HG02571 (cell line): ENCODE measurements at regions not wholly inside any gene's neighbourhood (a gene's known extent, or its start where the extent isn't known, plus 50 kb on each side); places are given as distances from the start of the nearest gene placed in this dataset.
"Not testable (repeated sequence)": the region's sequence is repeated elsewhere in the genome, so short reads cannot be mapped to it uniquely, and the experiment has no call there.

Source experiments
- ATAC-seq: cut with Tn5 transposase; IDR thresholded peaks from one replicate; pipeline ENCODE4 v1.9.1; 2021; ENCODE audit warnings: mild to moderate bottlenecking, moderate library complexity; ENCODE audit not compliant: unreplicated experiment

DNA sequence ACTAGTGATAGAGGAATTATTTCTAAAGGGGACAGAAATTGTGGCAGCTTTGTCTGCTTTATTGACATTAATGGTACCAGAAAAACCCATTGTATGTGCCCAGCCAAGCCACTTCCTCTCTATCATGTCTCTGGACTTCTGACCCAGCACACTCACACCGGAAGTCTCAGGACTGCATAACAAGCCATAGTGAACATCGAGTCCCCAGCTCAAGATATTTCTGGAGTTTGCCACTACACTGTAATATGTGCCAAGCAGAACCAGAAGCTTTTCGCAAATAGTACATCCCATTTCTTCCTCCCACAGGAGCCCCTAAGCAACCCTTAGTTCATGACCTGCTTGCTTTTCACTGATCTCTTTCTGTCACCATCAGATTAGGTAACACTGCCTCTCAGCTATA, 187.4 kb upstream of the GHR start:
- no peak for ATAC-seq

DNA sequence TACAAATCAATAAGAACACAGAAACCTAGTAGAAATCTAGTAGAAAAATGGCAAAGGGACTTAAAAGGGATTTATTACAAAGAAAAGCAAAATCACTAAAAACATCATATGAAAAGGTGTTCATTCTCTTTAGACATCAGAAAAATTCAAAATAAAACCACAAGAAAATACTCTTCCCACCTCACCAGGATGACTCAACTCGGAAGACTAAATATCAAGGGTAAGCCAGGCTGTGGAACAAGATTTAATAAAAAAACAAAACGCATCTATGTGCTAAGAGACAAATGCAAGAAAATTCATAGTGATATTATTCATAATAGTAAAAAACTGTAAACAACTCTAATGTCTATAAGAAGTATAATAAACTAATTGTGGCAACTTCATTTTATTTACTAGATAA, 181.6 kb upstream of the GHR start:
- no peak for ATAC-seq

DNA sequence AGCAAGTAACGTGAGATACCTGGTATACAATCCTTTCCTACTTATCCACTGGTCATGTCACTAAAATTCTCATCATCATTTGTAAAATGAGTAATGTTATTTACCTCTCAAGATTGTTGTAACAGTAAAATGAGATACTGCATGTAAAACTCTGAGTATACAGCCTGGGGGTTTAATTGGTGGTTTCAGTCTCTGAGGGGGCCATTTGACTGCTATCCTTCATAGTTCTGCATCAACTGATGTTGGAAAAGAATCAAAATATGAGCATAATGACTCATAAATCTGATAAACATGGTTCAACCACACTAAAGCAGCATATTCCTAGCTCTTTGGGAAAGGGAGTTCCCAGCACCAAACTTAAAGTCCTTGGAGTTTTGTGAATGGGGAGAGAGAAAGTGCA, 181.0 kb upstream of the GHR start:
- no peak for ATAC-seq

DNA sequence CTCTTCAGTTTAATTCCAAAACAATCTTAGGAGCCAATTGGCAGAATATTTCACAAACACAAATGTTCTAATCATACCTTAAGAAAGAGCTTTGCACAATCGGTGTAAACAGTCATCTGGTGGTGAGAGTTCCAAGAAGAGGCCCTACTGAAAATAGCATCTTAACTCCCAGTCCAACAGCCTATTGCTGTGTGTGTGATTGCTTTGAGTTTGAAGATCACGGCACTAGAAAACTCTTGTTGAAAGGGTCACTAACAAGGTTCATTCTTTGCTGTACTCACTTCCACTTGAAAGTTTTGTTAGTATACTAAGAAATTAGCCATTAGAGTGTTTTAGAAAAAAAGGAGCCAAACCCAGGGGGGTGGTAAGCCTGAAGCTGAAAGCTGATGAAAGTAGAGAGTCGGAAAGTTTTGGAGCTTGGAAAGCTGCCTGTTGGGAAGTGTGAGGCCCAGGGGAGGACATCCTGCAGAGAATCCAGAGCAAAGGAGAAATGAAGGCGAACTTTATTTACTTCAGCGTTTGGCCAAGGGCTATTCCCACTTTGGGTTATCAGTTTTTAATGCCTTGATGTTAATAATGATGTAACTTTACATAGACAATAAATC, 180.3 kb upstream of the GHR start:
- no peak for ATAC-seq

GRCh38 chr5:42252306-42252705, 170.9 kb upstream of the GHR start:
- no peak for ATAC-seq

- not testable (repeated sequence) for ATAC-seq
Observed at GRCh38 chr5:42259914-42260313, 163.3 kb upstream of the GHR start.

DNA sequence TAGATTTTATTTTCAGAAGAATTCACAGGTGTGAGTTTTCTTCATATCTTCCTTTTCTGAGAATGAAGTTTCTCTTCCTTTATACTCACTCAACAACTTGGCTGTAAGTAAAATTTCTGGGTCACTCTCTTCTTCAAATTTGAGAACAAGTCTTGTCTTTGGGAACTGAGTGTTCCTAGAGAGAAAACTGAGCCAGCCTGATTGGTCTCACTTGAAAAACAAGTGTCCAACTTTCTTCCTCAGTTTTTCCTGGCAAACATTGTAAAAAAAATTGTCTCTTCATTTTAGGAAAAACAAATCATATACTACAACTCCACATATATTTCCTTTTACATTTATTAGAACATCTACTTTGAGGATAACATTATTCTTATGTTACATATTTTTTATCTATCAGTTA, 156.1 kb upstream of the GHR start:
- no peak for ATAC-seq

DNA sequence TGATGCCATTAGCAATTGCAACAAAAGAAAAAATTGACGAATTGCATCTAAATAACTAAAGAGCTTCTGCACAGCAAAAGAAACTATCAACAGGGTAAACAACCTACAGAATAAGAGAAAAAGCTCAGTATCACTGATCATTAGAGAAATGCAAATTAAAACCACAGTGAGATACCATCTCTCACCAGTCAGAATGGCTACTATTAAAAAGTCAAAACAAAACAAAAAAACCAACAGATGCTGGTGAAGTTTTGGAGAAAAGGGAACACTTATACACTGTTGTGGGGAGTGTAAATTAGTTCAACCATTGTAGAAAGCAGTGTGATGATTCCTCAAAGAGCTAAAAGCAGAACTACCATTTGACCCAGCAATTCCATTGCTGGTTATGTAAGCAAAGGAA, 155.1 kb upstream of the GHR start:
- not testable (repeated sequence) for ATAC-seq

- no peak for ATAC-seq
Observed at GRCh38 chr5:42268630-42269029, 154.6 kb upstream of the GHR start.

DNA sequence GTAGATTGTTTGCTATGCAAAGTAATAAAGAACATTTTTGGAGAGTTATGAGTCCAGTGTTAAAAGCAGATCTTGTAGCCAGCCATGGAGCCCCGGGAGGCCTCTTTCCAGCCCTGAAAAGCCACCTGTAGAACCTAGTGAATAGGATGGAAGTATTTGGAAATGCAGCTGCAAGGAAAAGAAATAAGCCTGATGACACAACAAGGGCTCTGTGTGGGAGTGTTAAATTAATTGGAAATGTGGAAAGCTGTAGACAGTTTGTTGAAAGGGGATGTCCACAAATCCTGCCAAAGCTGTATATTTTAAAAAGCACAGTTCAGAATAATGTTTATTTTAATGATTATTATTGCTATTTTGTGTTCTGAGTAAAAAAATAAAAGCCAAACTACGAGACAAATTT, 152.5 kb upstream of the GHR start:
- ATAC-seq = no peak

DNA sequence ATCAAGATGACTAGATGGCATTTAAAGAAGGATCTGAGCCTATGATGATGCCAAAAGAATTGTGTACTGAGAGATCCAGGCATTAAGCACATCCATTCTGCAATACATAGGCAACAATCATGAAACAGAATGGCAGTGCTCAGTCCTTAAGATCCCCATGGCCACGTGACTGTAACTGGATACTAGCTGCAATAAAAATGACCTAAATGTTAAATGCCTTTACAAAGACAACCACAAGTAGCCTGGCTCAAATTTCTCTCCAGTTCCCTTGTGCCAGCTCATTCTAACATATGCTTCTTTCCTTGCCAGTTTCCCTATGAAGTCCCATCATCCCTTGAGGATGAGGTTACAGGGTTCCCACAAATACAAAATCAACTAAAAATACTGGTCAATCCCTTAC, 148.3 kb upstream of the GHR start:
- ATAC-seq = no peak

- no peak for ATAC-seq
Observed at GRCh38 chr5:42277293-42277692, 145.9 kb upstream of the GHR start.

GRCh38 chr5:42284584-42284983, 138.7 kb upstream of the GHR start:
- no peak for ATAC-seq

DNA sequence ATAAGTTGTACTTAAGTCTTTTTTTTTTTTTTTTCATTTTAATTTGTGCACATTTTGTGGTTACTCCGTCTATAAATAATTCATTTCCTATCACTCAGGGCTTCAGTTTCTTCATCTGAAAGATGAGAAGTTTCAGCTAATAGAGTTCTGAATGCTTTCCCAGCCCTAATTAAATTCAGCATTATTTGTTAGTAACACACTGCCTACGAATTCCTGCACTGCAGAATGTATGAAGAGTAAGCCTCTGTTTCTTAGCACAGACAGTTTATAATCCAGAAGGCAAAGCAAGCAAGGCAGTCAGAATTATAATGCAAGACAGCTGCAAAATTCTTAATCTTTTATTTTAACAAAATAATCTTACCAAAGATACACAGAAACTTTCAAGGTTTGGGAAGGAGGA, 138.0 kb upstream of the GHR start:
- ATAC-seq = no peak

- no peak for ATAC-seq
Observed at GRCh38 chr5:42300496-42300895, 122.7 kb upstream of the GHR start.

- no peak for ATAC-seq
Observed at GRCh38 chr5:42301349-42301748, 121.9 kb upstream of the GHR start.

DNA sequence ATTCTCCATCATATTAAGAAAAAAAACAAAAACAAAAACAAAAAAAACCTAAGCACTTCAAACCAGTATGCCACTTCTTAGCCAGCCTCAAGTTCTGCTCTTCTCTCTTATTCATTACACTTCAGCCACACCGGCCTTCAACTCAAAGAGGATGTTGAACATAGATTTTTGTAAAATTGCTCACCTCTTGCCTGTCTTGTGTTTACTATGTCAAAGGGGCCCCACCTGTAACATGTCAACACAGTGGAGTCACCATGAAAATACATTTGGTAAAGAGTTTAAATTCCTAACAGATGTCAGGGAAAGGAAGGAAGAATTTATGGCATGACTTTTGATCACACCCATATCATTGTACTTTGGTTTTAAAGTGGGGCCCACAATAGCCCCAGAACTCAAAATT, 121.1 kb upstream of the GHR start:
- ATAC-seq = no peak

GRCh38 chr5:42306287-42306686, 117.0 kb upstream of the GHR start:
- no peak for ATAC-seq

DNA sequence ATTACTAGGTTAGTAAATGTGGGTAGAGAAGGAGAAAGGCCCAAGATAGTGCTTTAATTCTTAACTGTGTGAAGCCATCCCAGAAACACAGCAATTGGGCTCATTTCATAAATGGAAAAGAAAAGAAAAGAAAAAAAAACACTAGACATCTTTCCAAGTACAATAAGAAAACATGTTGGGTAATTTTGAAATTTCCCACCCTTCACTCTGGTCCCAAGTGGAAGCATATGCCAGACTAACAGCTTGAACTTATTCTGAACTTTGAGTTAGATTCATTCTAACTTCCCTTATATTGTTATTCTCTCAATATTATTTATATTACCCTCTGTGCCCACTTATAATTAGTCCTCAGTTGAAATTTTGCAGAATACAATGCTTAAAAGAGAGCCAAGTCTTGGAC, 113.4 kb upstream of the GHR start:
- no peak for ATAC-seq

DNA sequence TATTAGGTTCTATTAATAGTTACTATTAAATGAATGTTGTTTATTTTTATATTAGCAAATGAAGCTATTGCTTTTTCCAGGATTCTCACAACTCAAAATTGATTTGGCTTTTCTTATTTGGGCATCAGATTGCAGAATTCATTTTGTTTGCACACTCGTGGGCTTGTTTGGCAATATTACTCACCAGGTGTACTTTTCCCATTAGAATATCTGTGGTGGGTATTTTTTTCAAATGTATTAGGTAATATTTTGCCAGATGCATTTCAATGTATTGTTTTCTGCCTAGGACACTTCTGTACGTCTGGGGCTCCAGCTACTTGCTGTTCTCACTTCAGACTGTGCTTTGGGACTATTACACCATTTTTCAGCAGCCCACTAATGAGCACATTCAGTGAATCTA, 108.0 kb upstream of the GHR start:
- ATAC-seq = no peak

- no peak for ATAC-seq
Observed at GRCh38 chr5:42317575-42317974, 105.7 kb upstream of the GHR start.

DNA sequence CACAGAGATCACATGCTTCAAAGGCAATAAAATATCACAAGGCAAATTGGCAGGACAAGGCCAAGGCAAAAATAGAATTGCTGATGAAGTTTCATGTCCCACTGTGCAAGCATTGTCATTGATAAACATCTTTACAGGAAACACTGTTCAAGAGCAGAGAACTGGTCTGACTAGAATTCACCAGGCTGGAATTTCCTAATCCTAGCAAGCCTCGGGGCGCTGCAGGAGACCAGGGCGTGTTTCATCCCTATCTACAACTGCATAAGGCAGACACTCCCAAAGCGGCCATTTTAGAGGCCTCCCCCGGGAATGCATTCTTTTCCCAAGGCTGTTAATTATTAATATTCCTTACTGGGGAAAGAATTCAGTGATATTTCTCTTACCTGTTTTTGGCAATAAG, 103.7 kb upstream of the GHR start:
- not testable (repeated sequence) for ATAC-seq

GRCh38 chr5:42321785-42322184, 101.5 kb upstream of the GHR start:
- no peak for ATAC-seq

GRCh38 chr5:42337143-42337542, 86.1 kb upstream of the GHR start:
- ATAC-seq = no peak
